ENCODE measurements at regions not wholly inside any gene's neighbourhood (a gene's known extent, or its start where the extent isn't known, plus 50 kb on each side); places are given as distances from the start of the nearest gene placed in this dataset.

- Histone ChIP-seq H3K27me3 (peaks cover 0 to 56% (median 44%) of the 10 kb centered on the region in 7 donors), H3K9me3 (no peaks in the 10 kb centered on the region), H3K36me3 (no peaks in the 10 kb centered on the region), H3K27ac (no peak overlapping the region), H3K4me1 (no peaks in the 10 kb centered on the region), H3K4me3 (no peak overlapping the region)
- DNase-seq = no peak
- no peak for TF ChIP-seq CTCF (IDR thresholded peaks at IDR 0.05)
- whole genome bisulfite sequencing, 2 donors = 79 to 82% methylated on average over 11 of the region's 11 CpGs
- intact Hi-C loops (cut with DNase I) = no loop called here
- no peak for ATAC-seq
These were observed 106.6 kb downstream of the HMX1 start for GRCh38 chr4:8765084-8765483.

GRCh38 chr4:8763966-8764901 lies 107.4 kb downstream of the HMX1 start:
- Histone ChIP-seq H3K27me3 (peaks cover 0 to 62% (median 43%) of the 10 kb centered on the region in 7 donors), H3K9me3 (no peaks in the 10 kb centered on the region), H3K4me1 (no peaks in the 10 kb centered on the region), H3K27ac (no peak overlapping the region), H3K36me3 (no peaks in the 10 kb centered on the region), H3K4me3 (no peak overlapping the region)
- no peak for ATAC-seq
- WGBS, 2 donors = 82% methylated on average over 35 of the region's 35 CpGs
- DNase-seq = no peak
- intact Hi-C loops (cut with DNase I) = no loop called here
- no peak for TF ChIP-seq CTCF (IDR thresholded peaks at IDR 0.05)

- no peak for TF ChIP-seq CTCF (IDR thresholded peaks at IDR 0.05)
- no peaks in the 10 kb centered on the region for H3K4me1 ChIP-seq
- peak in 1 of 8 donors; percentile 18 for ATAC-seq
- no peaks in the 10 kb centered on the region for H3K9me3 ChIP-seq
- H3K27me3 ChIP-seq = peaks cover 0 to 53% (median 40%) of the 10 kb centered on the region in 7 donors
- intact Hi-C loops (cut with DNase I) = no loop called here
- no peak overlapping the region for H3K27ac ChIP-seq
- WGBS, 2 donors = 79 to 81% methylated on average over 23 of the region's 23 CpGs
- H3K4me3 ChIP-seq = no peak overlapping the region
- H3K36me3 ChIP-seq = no peaks in the 10 kb centered on the region
- DNase-seq = no peak
These were observed 108.5 kb downstream of the HMX1 start for GRCh38 chr4:8762951-8763735.

GRCh38 chr4:8762356-8762755 lies 109.3 kb downstream of the HMX1 start:
- no peaks in the 10 kb centered on the region for H3K9me3 ChIP-seq
- TF ChIP-seq CTCF (IDR thresholded peaks at IDR 0.05) = no peak
- no peak overlapping the region for H3K4me3 ChIP-seq
- no peaks in the 10 kb centered on the region for H3K4me1 ChIP-seq
- intact Hi-C loops (cut with DNase I) = no loop called here
- DNase-seq (no peak), ATAC-seq (peak in 3 of 8 donors; percentile 33 to 49 (median 45))
- WGBS, 2 donors = 63 to 64% methylated on average over 7 of the region's 7 CpGs
- H3K27me3 ChIP-seq = peaks cover 0 to 45% (median 32%) of the 10 kb centered on the region in 7 donors
- no peak overlapping the region for H3K27ac ChIP-seq
- H3K36me3 ChIP-seq = no peaks in the 10 kb centered on the region

Data from heart right ventricle (tissue), 16 donors.